HCT116 (cell line): ENCODE measurements at regions not wholly inside any gene's neighbourhood (a gene's known extent, or its start where the extent isn't known, plus 50 kb on each side); places are given as distances from the start of the nearest gene placed in this dataset.

Experiments used
- ATF3 ChIP-seq: IDR thresholded peaks from 2 replicates; pipeline ENCODE4 v1.6.1; 2012
- CTCF ChIP-seq, 3 experiments: fragments of 200-600 bp in 1 of 3; sonication (generic) in 1 of 3; IDR thresholded peaks in 2 of 3; conservative IDR thresholded peaks in 1 of 3; 2 replicates each; pipeline ENCODE4 v1.5.1; 2012 to 2017; ENCODE audit warnings: low read depth in 2 of 3, low read length in 2 of 3, antibody characterized with exemption in 1 of 3, borderline replicate concordance in 1 of 3, control low read depth in 1 of 3, mild to moderate bottlenecking in 1 of 3, mixed read lengths in 1 of 3, mixed run types in 1 of 3, moderate library complexity in 1 of 3; ENCODE audit not compliant: insufficient read depth in 1 of 3
- EZH2 ChIP-seq: fragments of 200-600 bp; sonication (generic); IDR thresholded peaks from 2 replicates; pipeline ENCODE4 v1.6.1; 2017; ENCODE audit warnings: antibody characterized with exemption, mixed run types
- EZH2phosphoT487 ChIP-seq: fragments of 200-600 bp; IDR thresholded peaks from 2 replicates; pipeline ENCODE4 v1.6.1; 2018; ENCODE audit warnings: antibody characterized with exemption, borderline replicate concordance
- POLR2A ChIP-seq: IDR thresholded peaks from 2 replicates; pipeline ENCODE4 v1.7.0; 2011; ENCODE audit warnings: borderline replicate concordance; ENCODE audit not compliant: insufficient read depth, insufficient read length; ENCODE audit errors: extremely low read depth
- POLR2AphosphoS5 ChIP-seq: IDR thresholded peaks from 2 replicates; pipeline ENCODE4 v1.6.1; 2011; ENCODE audit warnings: mild to moderate bottlenecking, low read depth, low read length, moderate library complexity
- SP1 ChIP-seq: IDR thresholded peaks from 2 replicates; pipeline ENCODE4 v1.6.1; 2012; ENCODE audit warnings: low read depth
- ZFX ChIP-seq: fragments of 450-650 bp; IDR thresholded peaks from 2 replicates; pipeline ENCODE4 v1.6.1; 2017

- TF ChIP-seq POLR2A (no peak), CTCF (IDR thresholded peaks at IDR 0.05 in 2 of 3, conservative IDR thresholded peaks at IDR 0.05 in 1 of 3; ENCODE audit: borderline replicate concordance in 1 of 3, insufficient read depth in 1 of 3, low read depth in 2 of 3, low read length in 2 of 3) (no peak), ATF3 (no peak), EZH2 (no peak), POLR2AphosphoS5 (no peak), SP1 (no peak), ZFX (no peak), EZH2phosphoT487 (no peak)
These were observed 223.2 kb downstream of the MSX2 start for GRCh38 chr5:174947548-174947947.
